ENCODE measurements at regions not wholly inside any gene's neighbourhood (a gene's known extent, or its start where the extent isn't known, plus 50 kb on each side); places are given as distances from the start of the nearest gene placed in this dataset.

DNA sequence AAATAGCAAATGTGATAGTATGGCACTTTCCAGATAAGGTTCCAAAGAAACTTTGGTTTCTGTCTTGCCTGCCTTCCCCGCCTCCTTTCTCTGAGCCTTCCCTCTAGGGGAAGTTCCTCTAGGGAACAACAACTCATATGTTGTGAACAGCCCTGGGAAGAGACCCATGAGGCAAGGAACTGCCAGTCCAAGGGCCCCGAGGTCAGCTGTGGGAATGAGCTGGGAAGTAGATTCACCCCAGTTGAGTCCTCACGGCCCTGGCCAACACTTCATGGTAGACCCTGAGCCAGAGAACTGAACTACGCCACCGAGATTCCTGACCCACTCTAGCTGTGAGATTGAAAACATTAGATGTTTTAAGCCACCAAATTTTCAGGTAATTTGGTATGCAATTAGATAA is 154.5 kb upstream of the CCDC68 start:
- Histone ChIP-seq H3K79me2 (ENCODE audit: control insufficient read depth, insufficient read depth, low read length) (no peaks in the 10 kb centered on the region), H3K9me3 (ENCODE audit: control insufficient read depth, low read depth, low read length) (no peaks in the 10 kb centered on the region), H3K4me2 (ENCODE audit: control insufficient read depth, extremely low read depth, insufficient read depth, low read depth, low read length) (no peak overlapping the region), H3K27ac (ENCODE audit: control insufficient read depth, insufficient read depth, low read length) (no peak overlapping the region), H3K9me1 (ENCODE audit: control insufficient read depth, extremely low read depth, insufficient read depth, low read length) (no peaks in the 10 kb centered on the region), H3K4me1 (ENCODE audit: control insufficient read depth, extremely low read depth, insufficient read depth, low read length) (no peaks in the 10 kb centered on the region), H3K36me3 (ENCODE audit: control insufficient read depth in 2 of 2, extremely low read depth in 1 of 2, insufficient read depth in 2 of 2, low read length in 2 of 2) (no peaks in the 10 kb centered on the region), H3K9ac (ENCODE audit: control insufficient read depth, extremely low read depth, insufficient read depth, low read length) (no peak overlapping the region), H4K20me1 (ENCODE audit: control insufficient read depth, extremely low read depth, insufficient read depth, low read length) (no peaks in the 10 kb centered on the region), H3K4me3 (ENCODE audit: control insufficient read depth in 2 of 3, extremely low read depth in 1 of 3, insufficient read depth in 2 of 3, low read depth in 1 of 3, low read length in 3 of 3) (no peak overlapping the region), H3K27me3 (ENCODE audit: control insufficient read depth, extremely low read depth, insufficient read depth, low read length) (peaks cover 5% of the 10 kb centered on the region), H2AFZ (ENCODE audit: control insufficient read depth, low read length) (no peak overlapping the region)
- dilution Hi-C loops (cut with MboI; ENCODE audit: extremely low pct_ligation_motif_present, low sequenced_read_pairs) = no loop called here
- FAIRE-seq (no peak), DNase-seq (ENCODE audit: low read depth, low spot score) (no peak)
- no peak for TF ChIP-seq CTCF (optimal IDR thresholded peaks at IDR 0.05 in 1 of 3, IDR thresholded peaks at IDR 0.05 in 1 of 3, conservative IDR thresholded peaks at IDR 0.05 in 1 of 3; ENCODE audit: extremely low read depth in 1 of 3, insufficient read depth in 2 of 3, low read length in 3 of 3)
- TF ChIP-seq EZH2 (IDR thresholded peaks at IDR 0.05; ENCODE audit: low read length) = no peak

DNA sequence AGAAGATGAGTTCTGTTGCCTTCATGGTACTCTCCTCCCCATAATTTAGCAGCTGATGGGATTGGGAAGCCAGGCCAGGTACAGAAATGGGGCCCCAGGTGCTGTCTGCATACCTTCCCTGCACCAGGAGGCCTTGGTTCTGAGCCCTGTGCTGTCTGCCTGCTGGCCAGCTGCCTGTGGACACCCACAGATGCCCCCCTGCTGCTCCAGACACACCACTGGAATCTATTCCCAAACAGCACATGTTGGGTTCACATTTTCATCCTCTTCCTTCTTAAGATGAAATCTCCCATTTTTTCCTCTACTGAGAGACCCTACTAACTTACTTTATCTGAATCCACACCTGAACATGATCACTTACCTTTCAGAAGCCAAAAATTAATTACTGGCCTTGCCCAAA is 152.0 kb upstream of the CCDC68 start:
- no peaks in the 10 kb centered on the region for H3K4me1 ChIP-seq (ENCODE audit: control insufficient read depth, extremely low read depth, insufficient read depth, low read length)
- no peaks in the 10 kb centered on the region for H3K9me1 ChIP-seq (ENCODE audit: control insufficient read depth, extremely low read depth, insufficient read depth, low read length)
- no peak for FAIRE-seq
- DNase-seq (ENCODE audit: low read depth, low spot score) = no peak
- H3K79me2 ChIP-seq (ENCODE audit: control insufficient read depth, insufficient read depth, low read length) = no peaks in the 10 kb centered on the region
- no peak overlapping the region for H2AFZ ChIP-seq (ENCODE audit: control insufficient read depth, low read length)
- H3K27me3 ChIP-seq (ENCODE audit: control insufficient read depth, extremely low read depth, insufficient read depth, low read length) = peaks cover under 1% of the 10 kb centered on the region
- no peak overlapping the region for H3K27ac ChIP-seq (ENCODE audit: control insufficient read depth, insufficient read depth, low read length)
- no peaks in the 10 kb centered on the region for H3K36me3 ChIP-seq (ENCODE audit: control insufficient read depth in 2 of 2, extremely low read depth in 1 of 2, insufficient read depth in 2 of 2, low read length in 2 of 2)
- no peaks in the 10 kb centered on the region for H3K9me3 ChIP-seq (ENCODE audit: control insufficient read depth, low read depth, low read length)
- H3K4me3 ChIP-seq (ENCODE audit: control insufficient read depth in 2 of 3, extremely low read depth in 1 of 3, insufficient read depth in 2 of 3, low read depth in 1 of 3, low read length in 3 of 3) = no peak overlapping the region
- H4K20me1 ChIP-seq (ENCODE audit: control insufficient read depth, extremely low read depth, insufficient read depth, low read length) = no peaks in the 10 kb centered on the region
- no peak for TF ChIP-seq CTCF (optimal IDR thresholded peaks at IDR 0.05 in 1 of 3, IDR thresholded peaks at IDR 0.05 in 1 of 3, conservative IDR thresholded peaks at IDR 0.05 in 1 of 3; ENCODE audit: extremely low read depth in 1 of 3, insufficient read depth in 2 of 3, low read length in 3 of 3)
- no peak for TF ChIP-seq EZH2 (IDR thresholded peaks at IDR 0.05; ENCODE audit: low read length)
- no peak overlapping the region for H3K9ac ChIP-seq (ENCODE audit: control insufficient read depth, extremely low read depth, insufficient read depth, low read length)
- H3K4me2 ChIP-seq (ENCODE audit: control insufficient read depth, extremely low read depth, insufficient read depth, low read depth, low read length) = no peak overlapping the region
- dilution Hi-C loops (cut with MboI; ENCODE audit: extremely low pct_ligation_motif_present, low sequenced_read_pairs) = no loop called here
